ENCODE measurements at regions not wholly inside any gene's neighbourhood (a gene's known extent, or its start where the extent isn't known, plus 50 kb on each side); places are given as distances from the start of the nearest gene placed in this dataset.

DNA sequence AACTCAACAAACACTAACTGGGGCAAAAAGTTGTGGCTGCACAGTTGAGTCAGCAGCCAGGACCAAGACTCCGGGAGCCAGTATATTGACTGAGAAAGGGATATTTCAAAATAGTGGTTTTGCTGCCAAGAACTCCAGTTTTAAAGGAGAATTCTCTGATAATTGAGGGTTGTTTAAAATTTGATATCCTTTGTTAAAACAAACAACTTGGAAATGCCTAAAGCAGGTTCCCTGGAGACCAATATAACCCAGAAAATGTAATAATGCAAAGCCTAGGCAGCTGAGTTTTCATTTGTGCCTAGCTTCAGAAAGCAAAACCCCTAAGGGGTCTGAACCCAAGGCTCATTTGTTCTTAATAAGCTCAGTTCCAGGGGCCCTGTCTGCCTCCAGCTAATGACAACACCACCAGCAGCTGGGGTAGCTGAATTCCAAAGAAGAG is 311.7 kb upstream of the CCDC196 start:
- TF ChIP-seq, protein P1, sequence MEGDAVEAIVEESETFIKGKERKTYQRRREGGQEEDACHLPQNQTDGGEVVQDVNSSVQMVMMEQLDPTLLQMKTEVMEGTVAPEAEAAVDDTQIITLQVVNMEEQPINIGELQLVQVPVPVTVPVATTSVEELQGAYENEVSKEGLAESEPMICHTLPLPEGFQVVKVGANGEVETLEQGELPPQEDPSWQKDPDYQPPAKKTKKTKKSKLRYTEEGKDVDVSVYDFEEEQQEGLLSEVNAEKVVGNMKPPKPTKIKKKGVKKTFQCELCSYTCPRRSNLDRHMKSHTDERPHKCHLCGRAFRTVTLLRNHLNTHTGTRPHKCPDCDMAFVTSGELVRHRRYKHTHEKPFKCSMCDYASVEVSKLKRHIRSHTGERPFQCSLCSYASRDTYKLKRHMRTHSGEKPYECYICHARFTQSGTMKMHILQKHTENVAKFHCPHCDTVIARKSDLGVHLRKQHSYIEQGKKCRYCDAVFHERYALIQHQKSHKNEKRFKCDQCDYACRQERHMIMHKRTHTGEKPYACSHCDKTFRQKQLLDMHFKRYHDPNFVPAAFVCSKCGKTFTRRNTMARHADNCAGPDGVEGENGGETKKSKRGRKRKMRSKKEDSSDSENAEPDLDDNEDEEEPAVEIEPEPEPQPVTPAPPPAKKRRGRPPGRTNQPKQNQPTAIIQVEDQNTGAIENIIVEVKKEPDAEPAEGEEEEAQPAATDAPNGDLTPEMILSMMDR (conservative IDR thresholded peaks at IDR 0.05) = no peak
- TF ChIP-seq ZFX (IDR thresholded peaks at IDR 0.05) = no peak
